Chondrocyte (in vitro differentiated cells): ENCODE measurements at regions not wholly inside any gene's neighbourhood (a gene's known extent, or its start where the extent isn't known, plus 50 kb on each side); places are given as distances from the start of the nearest gene placed in this dataset.

ENCODE experiments used
- DNase-seq: peaks from one replicate; pipeline ENCODE4 v3.0.0; 2021; ENCODE audit warnings: mixed read lengths, low spot score
- H3K27ac Mint-ChIP-seq: one replicate; pipeline ENCODE4 v1.8.0; 2021; ENCODE audit warnings: mild to moderate bottlenecking, moderate library complexity, mixed read lengths; ENCODE audit not compliant: unreplicated experiment
- H3K27me3 Mint-ChIP-seq: 2 replicates; pipeline ENCODE4 v1.8.0; 2021; ENCODE audit warnings: low read depth, mixed read lengths
- H3K36me3 Mint-ChIP-seq: 2 replicates; pipeline ENCODE4 v1.8.0; 2021; ENCODE audit warnings: low read depth, mixed read lengths
- H3K4me1 Mint-ChIP-seq: 2 replicates; pipeline ENCODE4 v1.8.0; 2021; ENCODE audit warnings: low read depth, mild to moderate bottlenecking, mixed read lengths
- H3K4me3 Mint-ChIP-seq: one replicate; pipeline ENCODE4 v1.8.0; 2021; ENCODE audit warnings: mild to moderate bottlenecking, moderate library complexity, mixed read lengths; ENCODE audit not compliant: unreplicated experiment
- H3K9me3 Mint-ChIP-seq: 2 replicates; pipeline ENCODE4 v1.8.0; 2021; ENCODE audit warnings: low read depth, mixed read lengths
- CTCF ChIP-seq: fragments of 200-600 bp; sonication (generic); IDR thresholded peaks from 2 replicates; pipeline ENCODE4 v1.5.0; 2021; ENCODE audit warnings: antibody characterized with exemption, mild to moderate bottlenecking, moderate library complexity

GRCh38 chr22:27093422-27093821 is 436.0 kb downstream of the MIAT start:
- Mint-ChIP-seq H3K9me3 (no peaks in the 10 kb centered on the region), H3K4me1 (peaks cover 22% of the 10 kb centered on the region), H3K27me3 (no peaks in the 10 kb centered on the region), H3K4me3 (no peak overlapping the region), H3K27ac (no peak overlapping the region), H3K36me3 (peaks cover 2% of the 10 kb centered on the region)
- no peak for TF ChIP-seq CTCF
- no peak for DNase-seq

GRCh38 chr22:27094633-27095308 is 437.4 kb downstream of the MIAT start:
- peak overlapping the region; percentile 85 for H3K27ac Mint-ChIP-seq
- no peak for DNase-seq
- no peaks in the 10 kb centered on the region for H3K27me3 Mint-ChIP-seq
- no peak for TF ChIP-seq CTCF
- no peak overlapping the region for H3K4me3 Mint-ChIP-seq
- no peaks in the 10 kb centered on the region for H3K9me3 Mint-ChIP-seq
- no peaks in the 10 kb centered on the region for H3K36me3 Mint-ChIP-seq
- peaks cover 25% of the 10 kb centered on the region for H3K4me1 Mint-ChIP-seq

- Mint-ChIP-seq H3K36me3 (no peaks in the 10 kb centered on the region), H3K9me3 (no peaks in the 10 kb centered on the region), H3K27ac (peak overlapping the region; percentile 46), H3K4me3 (no peak overlapping the region), H3K27me3 (no peaks in the 10 kb centered on the region), H3K4me1 (peaks cover 51% of the 10 kb centered on the region)
- no peak for DNase-seq
- TF ChIP-seq CTCF: no peak
Observed at GRCh38 chr22:27097506-27097905, 440.1 kb downstream of the MIAT start.

GRCh38 chr22:27097933-27098332 is 440.5 kb downstream of the MIAT start:
- Mint-ChIP-seq H3K27ac (peak overlapping the region; percentile 32), H3K4me1 (peaks cover 56% of the 10 kb centered on the region), H3K4me3 (no peak overlapping the region), H3K36me3 (no peaks in the 10 kb centered on the region), H3K27me3 (no peaks in the 10 kb centered on the region), H3K9me3 (no peaks in the 10 kb centered on the region)
- DNase-seq: no peak
- TF ChIP-seq CTCF: no peak

GRCh38 chr22:27099946-27100722 is 442.7 kb downstream of the MIAT start:
- DNase-seq: no peak
- Mint-ChIP-seq H3K36me3 (no peaks in the 10 kb centered on the region), H3K4me1 (peaks cover 78% of the 10 kb centered on the region), H3K27me3 (no peaks in the 10 kb centered on the region), H3K27ac (peak overlapping the region; percentile 77), H3K9me3 (no peaks in the 10 kb centered on the region), H3K4me3 (no peak overlapping the region)
- no peak for TF ChIP-seq CTCF
